ENCODE measurements at regions not wholly inside any gene's neighbourhood (a gene's known extent, or its start where the extent isn't known, plus 50 kb on each side); places are given as distances from the start of the nearest gene placed in this dataset.
"Not testable (repeated sequence)": the region's sequence is repeated elsewhere in the genome, so short reads cannot be mapped to it uniquely, and the experiment has no call there.

DNA sequence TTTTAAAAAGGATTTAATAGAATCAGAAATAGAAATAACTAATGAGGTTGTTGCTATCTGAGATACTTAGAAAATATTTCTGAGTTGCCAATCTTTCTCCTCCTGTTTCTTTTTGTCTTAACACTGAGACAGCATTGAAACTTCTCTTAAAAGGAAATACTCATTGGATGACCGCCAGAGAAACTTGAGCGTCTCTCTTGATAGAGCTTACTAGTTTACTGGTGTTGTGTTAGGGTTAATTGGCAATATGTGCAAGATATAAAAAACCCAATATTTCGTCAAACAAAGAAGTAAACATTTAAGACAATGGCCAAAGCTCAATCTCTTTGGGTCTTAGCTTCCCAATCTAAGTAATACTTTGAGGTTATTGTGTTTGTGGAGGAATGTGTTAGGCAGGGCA is 176.4 kb upstream of the CHD1 start:
- no peak for DNase-seq

- peak; percentile 70 to 72 for DNase-seq
Measured at GRCh38 chr5:99104538-99105132, 175.8 kb upstream of the CHD1 start.

DNA sequence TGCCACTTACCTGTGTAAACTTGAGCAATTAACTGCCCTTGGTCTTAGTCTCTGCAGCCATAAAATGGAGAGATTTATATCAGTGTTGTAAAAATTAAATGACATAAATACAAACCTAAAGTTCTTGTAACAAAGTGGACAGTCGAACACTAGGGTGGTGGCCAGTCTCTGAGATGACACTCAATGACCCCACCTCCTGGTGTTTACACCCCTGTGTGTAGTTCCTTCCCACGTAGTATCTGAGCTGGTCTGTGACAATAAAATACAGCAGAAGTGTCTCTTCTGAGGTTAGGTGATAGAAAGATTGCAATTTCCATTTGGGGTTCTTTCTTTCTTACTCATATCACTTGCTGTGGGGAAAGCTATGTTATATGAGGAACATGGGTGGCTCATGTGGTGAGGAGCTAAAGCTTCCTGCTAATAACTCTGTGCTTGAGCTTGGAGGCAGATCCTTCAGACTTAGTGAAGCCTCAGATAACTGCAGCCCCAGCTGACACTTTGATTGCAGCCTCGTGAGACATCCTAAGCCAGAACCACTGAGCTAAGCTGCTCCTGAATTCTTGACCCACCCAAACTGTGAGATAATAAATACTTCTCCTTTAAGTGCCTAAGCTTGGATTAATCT is 173.4 kb upstream of the CHD1 start:
- no peak for DNase-seq

- no peak for DNase-seq
Measured at GRCh38 chr5:99099691-99100090, 170.9 kb upstream of the CHD1 start.

GRCh38 chr5:99089822-99090549 is 161.2 kb upstream of the CHD1 start:
- DNase-seq: no peak

GRCh38 chr5:99088309-99088708 is 159.5 kb upstream of the CHD1 start:
- DNase-seq: no peak

- DNase-seq: no peak
Measured at GRCh38 chr5:99083197-99083596, 154.4 kb upstream of the CHD1 start.

DNA sequence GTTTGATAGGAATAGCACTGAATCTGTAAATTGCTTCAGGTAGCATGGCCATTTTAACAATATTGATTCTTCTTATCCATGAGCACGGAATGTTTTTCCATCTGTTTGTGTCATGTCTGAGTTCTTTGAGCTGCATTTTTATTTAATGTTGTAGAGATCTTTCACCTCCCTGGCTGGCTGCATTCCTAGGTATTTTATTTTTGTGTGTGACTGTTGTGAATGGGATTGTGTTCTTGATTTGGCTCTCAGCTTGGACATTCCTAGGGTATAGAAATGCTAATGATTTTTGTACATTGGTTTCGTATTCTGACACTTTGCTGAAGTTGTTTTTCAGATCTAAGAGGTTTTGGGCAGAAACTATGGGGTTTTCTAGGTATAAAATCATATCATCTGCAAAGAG is 152.9 kb upstream of the CHD1 start:
- no peak for DNase-seq

GRCh38 chr5:99076723-99077640 is 148.2 kb upstream of the CHD1 start:
- no peak for DNase-seq

DNA sequence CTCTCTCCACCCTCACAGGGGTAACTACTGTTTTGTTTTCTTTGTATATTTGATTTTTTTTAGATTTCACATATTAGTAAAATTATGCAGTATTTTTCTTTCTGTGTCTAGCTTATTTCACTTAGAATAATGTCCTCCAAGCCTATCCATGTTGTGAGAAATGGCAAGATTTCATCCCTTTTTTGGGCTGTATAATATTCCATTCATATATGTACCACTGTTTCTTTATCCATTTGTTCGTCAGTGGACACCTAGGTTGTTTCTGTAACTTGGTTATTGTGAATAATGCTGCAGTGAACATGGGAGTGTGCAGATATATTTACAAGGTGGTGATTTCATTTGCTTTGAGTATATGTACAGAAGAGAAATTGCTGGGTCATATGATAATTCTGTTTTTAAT is 144.0 kb upstream of the CHD1 start:
- no peak for DNase-seq

DNA sequence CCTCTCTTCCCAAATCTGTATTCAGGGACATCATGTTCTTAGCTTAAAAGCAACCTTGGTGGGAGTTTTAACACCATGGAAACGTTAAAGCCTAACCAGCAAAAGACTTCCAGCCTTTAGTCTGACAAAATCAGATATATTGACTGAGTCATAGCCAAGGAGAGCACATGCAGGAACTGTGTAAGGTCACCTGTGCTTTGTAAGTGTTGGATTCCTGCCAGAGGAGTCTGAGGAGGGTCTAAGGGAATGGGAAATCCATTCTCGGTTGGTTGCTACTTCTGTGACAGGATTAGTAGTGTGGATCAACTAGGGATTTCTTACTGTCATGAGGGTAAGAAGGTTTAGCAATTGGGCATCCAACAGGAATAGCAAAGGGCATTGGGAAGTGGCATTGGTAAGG is 142.0 kb upstream of the CHD1 start:
- DNase-seq: no peak

- no peak for DNase-seq
Measured at GRCh38 chr5:99070362-99070761, 141.6 kb upstream of the CHD1 start.

GRCh38 chr5:99068944-99069650 is 140.3 kb upstream of the CHD1 start:
- DNase-seq: no peak

DNA sequence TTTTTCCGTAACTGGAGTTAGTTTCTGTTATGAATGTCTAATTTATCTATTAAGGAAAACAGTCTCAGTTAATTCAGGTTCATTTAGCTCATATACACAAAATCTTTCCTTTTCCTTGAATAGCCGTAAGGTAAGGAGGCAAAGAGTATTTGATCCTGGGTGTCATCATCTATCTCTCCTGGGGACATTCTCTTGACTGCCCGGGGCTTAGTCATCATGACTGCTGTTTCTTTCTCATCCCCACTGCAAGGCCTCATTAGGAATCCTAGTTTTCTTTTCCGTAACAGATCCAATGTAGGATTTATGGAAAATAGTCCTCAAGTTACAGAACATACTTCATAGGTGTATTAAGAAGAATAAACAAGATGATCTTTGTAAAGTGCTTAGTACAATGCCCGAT is 134.9 kb upstream of the CHD1 start:
- no peak for DNase-seq

- DNase-seq: no peak
Measured at GRCh38 chr5:99061711-99062110, 132.9 kb upstream of the CHD1 start.

- no peak for DNase-seq
Measured at GRCh38 chr5:99061299-99061698, 132.5 kb upstream of the CHD1 start.

- peak; percentile 75 to 77 for DNase-seq
Measured at GRCh38 chr5:99060306-99061261, 131.8 kb upstream of the CHD1 start.

- no peak for DNase-seq
Measured at GRCh38 chr5:99059685-99060084, 130.9 kb upstream of the CHD1 start.

GRCh38 chr5:99058466-99058865 is 129.7 kb upstream of the CHD1 start:
- DNase-seq: no peak

DNA sequence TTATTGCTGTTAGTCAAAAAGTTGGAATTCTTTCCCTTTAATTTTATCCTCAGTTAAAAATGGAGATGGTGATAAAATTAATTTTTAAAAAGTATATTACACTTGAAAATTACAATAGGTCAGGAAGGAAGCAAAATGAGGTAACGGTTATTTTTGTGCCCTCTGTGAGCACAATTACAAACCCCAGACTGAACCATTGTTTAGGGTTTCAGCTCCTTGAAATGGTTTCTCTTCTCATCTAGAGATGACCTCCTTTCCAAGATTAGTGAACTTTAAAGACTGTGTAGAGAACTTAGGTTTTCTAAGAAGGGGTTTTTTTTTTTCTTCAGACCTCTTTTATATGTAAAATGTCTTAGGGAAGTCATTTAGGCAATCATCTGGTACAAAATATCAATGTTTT is 126.2 kb upstream of the CHD1 start:
- DNase-seq: no peak

- DNase-seq: no peak
Measured at GRCh38 chr5:99045871-99046270, 117.1 kb upstream of the CHD1 start.

GRCh38 chr5:99043257-99043656 is 114.5 kb upstream of the CHD1 start:
- DNase-seq: not testable (repeated sequence)
